PC-9 (cell line): ENCODE measurements at regions not wholly inside any gene's neighbourhood (a gene's known extent, or its start where the extent isn't known, plus 50 kb on each side); places are given as distances from the start of the nearest gene placed in this dataset.

Experiments used
- BruUV-seq: library from RNA; stranded (reverse); fragments of 400-500 nt; replicated peaks from 2 replicates; lab custom pipeline; 2021; lab: Mats Ljungman, UMichigan
- CTCF ChIA-PET: fragments of 300-600 bp; sonication (Branson Sonifier 250); formaldehyde crosslinking; loops from one replicate; lab custom pipeline; 2022; ENCODE audit warnings: antibody characterized with exemption; lab: Charles Lee
- POLR2A ChIA-PET: fragments of 300-600 bp; sonication (Branson Sonifier 250); formaldehyde crosslinking; loops from one replicate; lab custom pipeline; 2022; ENCODE audit warnings: antibody characterized with exemption; ENCODE audit not compliant: unreplicated experiment; lab: Charles Lee
- DNase-seq, 2 experiments: peaks; one replicate each; pipeline versions ENCODE4 v3.0.0 to v3.0.0-alpha.2; 2015 to 2022; ENCODE audit warnings: mixed read lengths in 1 of 2
- H2AFZ ChIP-seq: fragments of 200-600 bp; sonication (generic); 2 replicates; pipeline ENCODE4 v1.8.1; 2017; ENCODE audit warnings: antibody characterized with exemption
- H3F3A ChIP-seq: fragments of 200-600 bp; sonication (generic); 2 replicates; pipeline ENCODE4 v1.8.1; 2017; ENCODE audit warnings: antibody characterized with exemption, mild to moderate bottlenecking, low read depth; ENCODE audit not compliant: insufficient read depth
- H3K27ac ChIP-seq: fragments of 200-600 bp; sonication (generic); 2 replicates; pipeline ENCODE4 v1.6.1; 2016; ENCODE audit warnings: mixed run types
- H3K27me3 ChIP-seq: fragments of 200-600 bp; sonication (generic); 2 replicates; pipeline ENCODE4 v1.6.1; 2016; ENCODE audit warnings: low read depth, mixed run types; ENCODE audit not compliant: insufficient read depth
- H3K36me3 ChIP-seq: fragments of 200-600 bp; sonication (generic); 2 replicates; pipeline ENCODE4 v1.6.1; 2016; ENCODE audit warnings: low read depth, mixed run types
- H3K4me1 ChIP-seq: fragments of 200-600 bp; sonication (generic); replicated peaks from 2 replicates; pipeline ENCODE4 v1.6.1; 2016; ENCODE audit warnings: mixed run types; ENCODE audit not compliant: insufficient read depth
- H3K4me2 ChIP-seq: fragments of 200-600 bp; sonication (generic); 2 replicates; pipeline ENCODE4 v1.6.1; 2017; ENCODE audit warnings: mixed run types
- H3K4me3 ChIP-seq: fragments of 200-600 bp; sonication (generic); 2 replicates; pipeline ENCODE4 v1.6.1; 2016; ENCODE audit warnings: mixed run types
- H3K79me2 ChIP-seq: fragments of 200-600 bp; sonication (generic); 2 replicates; pipeline ENCODE4 v1.6.1; 2017; ENCODE audit warnings: low read depth, mixed run types
- H3K9me2 ChIP-seq: fragments of 200-600 bp; sonication (generic); 2 replicates; pipeline ENCODE4 v1.8.1; 2017; ENCODE audit warnings: mild to moderate bottlenecking; ENCODE audit not compliant: insufficient read depth
- H3K9me3 ChIP-seq: fragments of 200-600 bp; sonication (generic); 2 replicates; pipeline ENCODE4 v1.8.1; 2016; ENCODE audit warnings: low read depth; ENCODE audit not compliant: insufficient read depth
- H4K20me1 ChIP-seq: fragments of 200-600 bp; sonication (generic); 2 replicates; pipeline ENCODE4 v1.8.1; 2017; ENCODE audit not compliant: insufficient read depth
- CTCF ChIP-seq: fragments of 200-600 bp; sonication (generic); conservative IDR thresholded peaks from 2 replicates; pipeline ENCODE4 v1.6.1; 2017; ENCODE audit warnings: mixed run types, antibody characterized with exemption, mild to moderate bottlenecking, moderate library complexity
- EZH2 ChIP-seq: fragments of 200-600 bp; sonication (generic); IDR thresholded peaks from 2 replicates; pipeline ENCODE4 v1.8.0; 2017; ENCODE audit warnings: antibody characterized with exemption, low read depth
- intact Hi-C: fragments of 100-400 bp; cut with micrococcal nuclease; formaldehyde crosslinking; loops from one replicate; pipeline ENCODE4 v1.10.0; 2022; ENCODE audit not compliant: unreplicated experiment

- intact Hi-C loops = loop anchor here (1.0 to 10.0 kb wide), 8 partner anchors 135 to 1945 kb away; partner anchors contain the start of gene TTC33
- no peaks in the 10 kb centered on the region for H3K4me1 ChIP-seq
- ChIA-PET POLR2A (no interaction called here), CTCF (interaction anchor here (0.6 to 0.7 kb wide), 2 partner anchors 121 to 1105 kb away, joined by 3 read pairs; no protein-coding TSS in a partner anchor)
- H2AFZ ChIP-seq = peak overlapping the region; percentile 28; the same call in 1 of the 2 replicates
- H3K9me2 ChIP-seq = no peaks in the 10 kb centered on the region; the same call in 1 of the 2 replicates
- no peaks in the 10 kb centered on the region for H3K79me2 ChIP-seq
- BruUV-seq = no TSS peak
- no peak overlapping the region for H3K27ac ChIP-seq
- H3K4me2 ChIP-seq = no peak overlapping the region
- no peaks in the 10 kb centered on the region for H3K9me3 ChIP-seq
- H3F3A ChIP-seq = no peaks in the 10 kb centered on the region
- H4K20me1 ChIP-seq = no peaks in the 10 kb centered on the region
- H3K27me3 ChIP-seq = no peaks in the 10 kb centered on the region
- no peaks in the 10 kb centered on the region for H3K36me3 ChIP-seq
- H3K4me3 ChIP-seq = no peak overlapping the region
- no peak for DNase-seq
- no peak for TF ChIP-seq CTCF
- TF ChIP-seq EZH2 = no peak
Observed at GRCh38 chr5:39579750-39580149, 155.0 kb upstream of the DAB2 start.

- H3K9me3 ChIP-seq = no peaks in the 10 kb centered on the region
- no peak for DNase-seq
- CTCF ChIA-PET = interaction anchor here (0.6 to 0.8 kb wide), 4 partner anchors 132 to 1105 kb away, joined by 3 to 8 read pairs (median 6); no protein-coding TSS in a partner anchor
Observed at GRCh38 chr5:39578887-39579497, 154.2 kb upstream of the DAB2 start.

GRCh38 chr5:39577529-39577928 is 152.7 kb upstream of the DAB2 start:
- H3K27me3 ChIP-seq = no peaks in the 10 kb centered on the region
- no peaks in the 10 kb centered on the region for H3K9me2 ChIP-seq
- H3K4me3 ChIP-seq = no peak overlapping the region
- no peaks in the 10 kb centered on the region for H3K9me3 ChIP-seq
- H3K36me3 ChIP-seq = no peaks in the 10 kb centered on the region
- DNase-seq = no peak
- no peaks in the 10 kb centered on the region for H3F3A ChIP-seq
- no peaks in the 10 kb centered on the region for H3K4me1 ChIP-seq
- no peak overlapping the region for H2AFZ ChIP-seq
- ChIA-PET POLR2A (interaction anchor here (0.5 to 0.7 kb wide), 2 partner anchors 307 to 1022 kb away, joined by 3 to 6 read pairs; no protein-coding TSS in a partner anchor), CTCF (interaction anchor here (1.5 kb wide), 1 partner anchor 30 kb away, joined by 3 read pairs; no protein-coding TSS in a partner anchor)
- no peak overlapping the region for H3K4me2 ChIP-seq
- no peaks in the 10 kb centered on the region for H4K20me1 ChIP-seq
- intact Hi-C loops = loop anchor here (10.0 kb wide), 2 partner anchors 1193 to 1947 kb away; no protein-coding TSS in a partner anchor
- TF ChIP-seq CTCF = no peak
- TF ChIP-seq EZH2 = no peak
- H3K27ac ChIP-seq = no peak overlapping the region
- H3K79me2 ChIP-seq = no peaks in the 10 kb centered on the region
- no TSS peak for BruUV-seq

More at GRCh38 chr5:39578887-39579497, 154.2 kb upstream of the DAB2 start:
- H3K36me3 ChIP-seq = no peaks in the 10 kb centered on the region
- POLR2A ChIA-PET = no interaction called here
- TF ChIP-seq EZH2 (no peak), CTCF (peak; percentile 92)
- no peaks in the 10 kb centered on the region for H3K4me1 ChIP-seq
- H3K4me2 ChIP-seq = no peak overlapping the region
- H3K79me2 ChIP-seq = no peaks in the 10 kb centered on the region
- no peak overlapping the region for H2AFZ ChIP-seq
- H3K4me3 ChIP-seq = no peak overlapping the region
- H4K20me1 ChIP-seq = no peaks in the 10 kb centered on the region
- H3K9me2 ChIP-seq = no peaks in the 10 kb centered on the region
- intact Hi-C loops = loop anchor here (1.0 to 10.0 kb wide), 8 partner anchors 135 to 1946 kb away; partner anchors contain the start of gene TTC33
- no peak overlapping the region for H3K27ac ChIP-seq
- no peaks in the 10 kb centered on the region for H3K27me3 ChIP-seq
- no peaks in the 10 kb centered on the region for H3F3A ChIP-seq
- BruUV-seq = no TSS peak
